HCT116 (cell line): ENCODE measurements at regions not wholly inside any gene's neighbourhood (a gene's known extent, or its start where the extent isn't known, plus 50 kb on each side); places are given as distances from the start of the nearest gene placed in this dataset.

ENCODE experiments used
- CTCF ChIP-seq, 3 experiments: fragments of 200-600 bp in 1 of 3; sonication (generic) in 1 of 3; IDR thresholded peaks in 2 of 3; conservative IDR thresholded peaks in 1 of 3; 2 replicates each; pipeline ENCODE4 v1.5.1; 2012 to 2017; ENCODE audit warnings: low read depth in 2 of 3, low read length in 2 of 3, antibody characterized with exemption in 1 of 3, borderline replicate concordance in 1 of 3, control low read depth in 1 of 3, mild to moderate bottlenecking in 1 of 3, mixed read lengths in 1 of 3, mixed run types in 1 of 3, moderate library complexity in 1 of 3; ENCODE audit not compliant: insufficient read depth in 1 of 3
- MAX ChIP-seq: IDR thresholded peaks from 2 replicates; pipeline ENCODE4 v1.6.1; 2012
- POLR2AphosphoS5 ChIP-seq: IDR thresholded peaks from 2 replicates; pipeline ENCODE4 v1.6.1; 2011; ENCODE audit warnings: mild to moderate bottlenecking, low read depth, low read length, moderate library complexity

GRCh38 chr6:169880516-169880915 lies 129.1 kb downstream of the ERMARD start:
- TF ChIP-seq POLR2AphosphoS5 (no peak), MAX (no peak), CTCF (IDR thresholded peaks at IDR 0.05 in 2 of 3, conservative IDR thresholded peaks at IDR 0.05 in 1 of 3; ENCODE audit: borderline replicate concordance in 1 of 3, insufficient read depth in 1 of 3, low read depth in 2 of 3, low read length in 2 of 3) (no peak)
